IMR-90 (cell line): ENCODE measurements at regions not wholly inside any gene's neighbourhood (a gene's known extent, or its start where the extent isn't known, plus 50 kb on each side); places are given as distances from the start of the nearest gene placed in this dataset.

Experiments used
- ATAC-seq: fragments of 200-7000 bp; cut with Tn5 transposase; 2 replicates; pipeline ENCODE4 v1.9.1; 2020; ENCODE audit warnings: low read depth, mild to moderate bottlenecking, moderate library complexity
- BruUV-seq: library from RNA; stranded (reverse); fragments of 400-500 nt; replicated peaks from 2 replicates; lab custom pipeline; 2021; lab: Mats Ljungman, UMichigan
- CTCF ChIA-PET: fragments of 300-600 bp; formaldehyde crosslinking; extraction: SDS; loops from one replicate; lab custom pipeline; 2021; ENCODE audit warnings: antibody characterized with exemption; lab: Yijun Ruan, JAX
- POLR2A ChIA-PET: fragments of 300-600 bp; sonication (Branson Sonifier 250); formaldehyde crosslinking; loops from one replicate; lab custom pipeline; 2022; ENCODE audit warnings: antibody characterized with exemption; ENCODE audit not compliant: unreplicated experiment; lab: Charles Lee
- DNase-seq: peaks from one replicate; pipeline ENCODE4 v3.0.0; 2013
- H2AFZ ChIP-seq: replicated peaks from 2 replicates; pipeline ENCODE3; 2013; ENCODE audit warnings: low read length, mild to moderate bottlenecking; ENCODE audit not compliant: poor library complexity
- H2AK5ac ChIP-seq: 2 replicates; pipeline ENCODE4 v1.6.1; 2013; ENCODE audit warnings: low read depth, low read length, inconsistent platforms
- H2AK9ac ChIP-seq: replicated peaks from 2 replicates; pipeline ENCODE3; 2013; ENCODE audit warnings: mild to moderate bottlenecking, low read depth, low read length, moderate library complexity; ENCODE audit not compliant: poor library complexity
- H2BK120ac ChIP-seq: 2 replicates; pipeline ENCODE4 v1.6.1; 2013; ENCODE audit warnings: low read depth, low read length, inconsistent platforms
- H2BK15ac ChIP-seq: 3 replicates; pipeline ENCODE4 v1.6.1; 2013; ENCODE audit warnings: low read depth, low read length, inconsistent platforms
- H2BK20ac ChIP-seq: 2 replicates; pipeline ENCODE4 v1.6.1; 2013; ENCODE audit warnings: low read depth, mild to moderate bottlenecking, inconsistent platforms, low read length, moderate library complexity
- H2BK5ac ChIP-seq: 2 replicates; pipeline ENCODE4 v1.6.1; 2013; ENCODE audit warnings: mild to moderate bottlenecking, low read depth, low read length, inconsistent platforms; ENCODE audit not compliant: poor library complexity, severe bottlenecking
- H3K14ac ChIP-seq: replicated peaks from 2 replicates; pipeline ENCODE4 v1.6.1; 2013; ENCODE audit warnings: low read depth, low read length, inconsistent platforms
- H3K18ac ChIP-seq: 2 replicates; pipeline ENCODE4 v1.6.1; 2013; ENCODE audit warnings: low read depth, low read length, control low read depth
- H3K23ac ChIP-seq: 2 replicates; pipeline ENCODE4 v1.6.1; 2013; ENCODE audit warnings: low read depth, low read length, inconsistent platforms
- H3K27ac ChIP-seq: 2 replicates; pipeline ENCODE4 v1.5.1; 2013; ENCODE audit warnings: mild to moderate bottlenecking, control low read depth, low read length; ENCODE audit not compliant: insufficient read depth
- H3K27me3 ChIP-seq: 2 replicates; pipeline ENCODE4 v1.6.1; 2013; ENCODE audit warnings: low read length; ENCODE audit not compliant: control insufficient read depth, insufficient read depth
- H3K36me3 ChIP-seq: 2 replicates; pipeline ENCODE4 v1.6.1; 2013; ENCODE audit warnings: low read length, mixed read lengths; ENCODE audit not compliant: control insufficient read depth, insufficient read depth
- H3K4ac ChIP-seq: 2 replicates; pipeline ENCODE4 v1.6.1; 2013; ENCODE audit warnings: low read depth, low read length, inconsistent platforms
- H3K4me1 ChIP-seq: 2 replicates; pipeline ENCODE4 v1.6.1; 2013; ENCODE audit warnings: low read length, mixed read lengths; ENCODE audit not compliant: control insufficient read depth, insufficient read depth
- H3K4me2 ChIP-seq: 2 replicates; pipeline ENCODE4 v1.6.1; 2013; ENCODE audit warnings: low read depth, mild to moderate bottlenecking, control low read depth, low read length, moderate library complexity
- H3K4me3 ChIP-seq: 2 replicates; pipeline ENCODE4 v1.5.1; 2013; ENCODE audit warnings: low read depth, mild to moderate bottlenecking, control low read depth, low read length, moderate library complexity; ENCODE audit not compliant: insufficient read depth
- H3K56ac ChIP-seq: 2 replicates; pipeline ENCODE4 v1.6.1; 2013; ENCODE audit warnings: low read length, inconsistent platforms; ENCODE audit not compliant: insufficient read depth; ENCODE audit errors: extremely low read depth
- H3K79me1 ChIP-seq, 2 experiments: 2 replicates each; pipeline ENCODE4 v1.6.1; 2013; ENCODE audit warnings: low read length in 2 of 2, inconsistent platforms in 1 of 2, low read depth in 1 of 2
- H3K9ac ChIP-seq: 2 replicates; pipeline ENCODE4 v1.6.1; 2013; ENCODE audit warnings: low read depth, low read length, control low read depth
- H3K9me1 ChIP-seq: 2 replicates; pipeline ENCODE4 v1.6.1; 2013; ENCODE audit warnings: low read length, inconsistent platforms; ENCODE audit not compliant: insufficient read depth
- H3K9me3 ChIP-seq: 2 replicates; pipeline ENCODE4 v1.6.1; 2013; ENCODE audit warnings: low read length; ENCODE audit not compliant: control insufficient read depth, insufficient read depth
- H4K20me1 ChIP-seq: 2 replicates; pipeline ENCODE4 v1.6.1; 2013; ENCODE audit warnings: low read length, inconsistent platforms; ENCODE audit not compliant: insufficient read depth
- H4K5ac ChIP-seq: 2 replicates; pipeline ENCODE4 v1.6.1; 2013; ENCODE audit warnings: mild to moderate bottlenecking, low read depth, low read length, control low read depth
- H4K8ac ChIP-seq, 2 experiments: 2 replicates each; pipeline ENCODE4 v1.6.1; 2013; ENCODE audit warnings: low read depth in 2 of 2, low read length in 2 of 2, control low read depth in 1 of 2, inconsistent platforms in 1 of 2
- H4K91ac ChIP-seq: 2 replicates; pipeline ENCODE4 v1.6.1; 2013; ENCODE audit warnings: low read depth, low read length, inconsistent platforms; ENCODE audit not compliant: insufficient read depth
- BHLHE40 ChIP-seq: fragments of 150-350 bp; IDR thresholded peaks from 2 replicates; pipeline ENCODE4 v1.6.1; 2016; ENCODE audit warnings: mild to moderate bottlenecking, low read depth, low read length
- FOS ChIP-seq: fragments of 150-350 bp; IDR thresholded peaks from 2 replicates; pipeline ENCODE4 v1.6.1; 2016; ENCODE audit warnings: low read depth, low read length
- NFE2L2 ChIP-seq: fragments of 150-350 bp; IDR thresholded peaks from 2 replicates; pipeline ENCODE4 v1.6.1; 2016; ENCODE audit warnings: low read depth, mild to moderate bottlenecking, low read length
- SMC3 ChIP-seq: fragments of 150-350 bp; IDR thresholded peaks from 2 replicates; pipeline ENCODE4 v1.6.1; 2016; ENCODE audit warnings: low read depth, mild to moderate bottlenecking, antibody characterized with exemption, low read length, moderate library complexity
- USF2 ChIP-seq: fragments of 150-350 bp; IDR thresholded peaks from 2 replicates; pipeline ENCODE4 v1.6.1; 2017; ENCODE audit warnings: mild to moderate bottlenecking, antibody characterized with exemption, low read length, low read depth
- WGBS, 2 experiments: methylation state at CpG; one replicate each; pipeline versions ENCODE4 v1.1.5 to v1.1.7; 2013; ENCODE audit warnings: missing lambda C conversion rate in 2 of 2; ENCODE audit not compliant: insufficient read length in 1 of 2; ENCODE audit errors: extremely low coverage in 2 of 2; 5-methylcytosine and 5-hydroxymethylcytosine counted together
- dilution Hi-C: fragments of 300-500 bp; cut with HindIII; formaldehyde crosslinking; loops from one replicate; pipeline ENCODE4 v1.14.3; 2018; ENCODE audit warnings: low sequenced_read_pairs; ENCODE audit not compliant: unreplicated experiment
- in situ Hi-C: fragments of 300-500 bp; cut with MboI; formaldehyde crosslinking; loops from 3 replicates; pipeline ENCODE4 v1.14.3; 2019; ENCODE audit warnings: low sequenced_read_pairs, inconsistent platforms, mixed read lengths
- intact Hi-C: fragments of 100-400 bp; cut with micrococcal nuclease; formaldehyde crosslinking; loops from 2 replicates; pipeline ENCODE4 v1.10.0; 2022
- TF ChIP-seq, protein P1 (sequence below): conservative IDR thresholded peaks from 2 replicates; pipeline ENCODE4 v1.5.1; 2012; ENCODE audit warnings: mild to moderate bottlenecking, low read depth, low read length, improper control_type of control experiment

GRCh38 chr10:89144836-89145235, 62.3 kb downstream of the CH25H start:
- in situ Hi-C loops, result no loop called here
- peaks cover 2% of the 10 kb centered on the region; the same call in 1 of the 2 replicates for H3K9me3 ChIP-seq
- H2AK9ac ChIP-seq, result no peak overlapping the region
- DNase-seq, result no peak
- no peak overlapping the region for H4K8ac ChIP-seq
- BruUV-seq, result no TSS peak
- 0 out of 2 replicates have a peak, but pooled peaks cover 2% of the 10 kb centered on the region for H3K9me1 ChIP-seq
- no peak overlapping the region for H3K18ac ChIP-seq
- H2BK20ac ChIP-seq, result no peak overlapping the region
- H3K4me1 ChIP-seq, result no peaks in the 10 kb centered on the region; the same call in 1 of the 2 replicates
- no peak overlapping the region for H3K56ac ChIP-seq
- no peaks in the 10 kb centered on the region for H3K79me1 ChIP-seq
- H4K5ac ChIP-seq, result no peak overlapping the region
- no peaks in the 10 kb centered on the region for H4K20me1 ChIP-seq
- TF ChIP-seq SMC3 (no peak), BHLHE40 (no peak), NFE2L2 (no peak), FOS (no peak), USF2 (no peak)
- TF ChIP-seq, protein P1, sequence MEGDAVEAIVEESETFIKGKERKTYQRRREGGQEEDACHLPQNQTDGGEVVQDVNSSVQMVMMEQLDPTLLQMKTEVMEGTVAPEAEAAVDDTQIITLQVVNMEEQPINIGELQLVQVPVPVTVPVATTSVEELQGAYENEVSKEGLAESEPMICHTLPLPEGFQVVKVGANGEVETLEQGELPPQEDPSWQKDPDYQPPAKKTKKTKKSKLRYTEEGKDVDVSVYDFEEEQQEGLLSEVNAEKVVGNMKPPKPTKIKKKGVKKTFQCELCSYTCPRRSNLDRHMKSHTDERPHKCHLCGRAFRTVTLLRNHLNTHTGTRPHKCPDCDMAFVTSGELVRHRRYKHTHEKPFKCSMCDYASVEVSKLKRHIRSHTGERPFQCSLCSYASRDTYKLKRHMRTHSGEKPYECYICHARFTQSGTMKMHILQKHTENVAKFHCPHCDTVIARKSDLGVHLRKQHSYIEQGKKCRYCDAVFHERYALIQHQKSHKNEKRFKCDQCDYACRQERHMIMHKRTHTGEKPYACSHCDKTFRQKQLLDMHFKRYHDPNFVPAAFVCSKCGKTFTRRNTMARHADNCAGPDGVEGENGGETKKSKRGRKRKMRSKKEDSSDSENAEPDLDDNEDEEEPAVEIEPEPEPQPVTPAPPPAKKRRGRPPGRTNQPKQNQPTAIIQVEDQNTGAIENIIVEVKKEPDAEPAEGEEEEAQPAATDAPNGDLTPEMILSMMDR, result no peak
- ChIA-PET CTCF (no interaction called here), POLR2A (interaction anchor here (0.5 kb wide), 1 partner anchor 56 kb away, joined by 15 read pairs; no protein-coding TSS in a partner anchor)
- no peak overlapping the region for H3K4me2 ChIP-seq
- no peaks in the 10 kb centered on the region for H3K36me3 ChIP-seq
- ATAC-seq, result no peak
- no CpG with 5 or more reads among the region's 4 CpGs for WGBS, 2 experiments
- H3K27me3 ChIP-seq, result no peaks in the 10 kb centered on the region; the same call in 1 of the 2 replicates
- H3K4ac ChIP-seq, result no peak overlapping the region
- no peak overlapping the region for H3K27ac ChIP-seq
- H2AFZ ChIP-seq, result no peak overlapping the region
- no peak overlapping the region for H2BK120ac ChIP-seq
- H3K14ac ChIP-seq, result no peak overlapping the region
- H3K9ac ChIP-seq, result no peak overlapping the region
- dilution Hi-C loops, result no loop called here
- intact Hi-C loops, result no loop called here
- no peak overlapping the region for H3K23ac ChIP-seq
- no peak overlapping the region for H2AK5ac ChIP-seq
- no peak overlapping the region for H3K4me3 ChIP-seq
- no peak overlapping the region for H2BK15ac ChIP-seq
- H2BK5ac ChIP-seq, result no peak overlapping the region
- no peak overlapping the region for H4K91ac ChIP-seq
